Stimulated activated CD8-positive, alpha-beta memory T cell treated with anti-CD3 and anti-CD28 coated beads, Interleukin-2, amount 100 ng/mL, for 48 hours (primary cell): ENCODE measurements at regions not wholly inside any gene's neighbourhood (a gene's known extent, or its start where the extent isn't known, plus 50 kb on each side); places are given as distances from the start of the nearest gene placed in this dataset.

ENCODE experiments used
- DNase-seq, 2 donors: peaks; one replicate each; pipeline ENCODE4 v3.0.0-alpha.2; 2020; ENCODE audit warnings: low read depth in 2 of 2

GRCh38 chr12:65517656-65518210, 239.2 kb downstream of the MSRB3 start:
- DNase-seq = no peak

GRCh38 chr12:65518771-65519170, 240.3 kb downstream of the MSRB3 start:
- no peak for DNase-seq

- no peak for DNase-seq
Measured at GRCh38 chr12:65520658-65521057, 242.2 kb downstream of the MSRB3 start.

GRCh38 chr12:65522956-65523860, 244.7 kb downstream of the MSRB3 start:
- DNase-seq = no peak

GRCh38 chr12:65524666-65525065, 246.2 kb downstream of the MSRB3 start:
- no peak for DNase-seq

- DNase-seq = no peak
Measured at GRCh38 chr12:65525491-65526141, 247.1 kb downstream of the MSRB3 start.

GRCh38 chr12:65526311-65526710, 247.8 kb downstream of the MSRB3 start:
- no peak for DNase-seq

- no peak for DNase-seq
Measured at GRCh38 chr12:65528127-65528526, 249.6 kb downstream of the MSRB3 start.

- no peak for DNase-seq
Measured at GRCh38 chr12:65529106-65529505, 250.6 kb downstream of the MSRB3 start.

- DNase-seq = no peak
Measured at GRCh38 chr12:65529771-65530435, 251.4 kb downstream of the MSRB3 start.

- no peak for DNase-seq
Measured at GRCh38 chr12:65532162-65532561, 253.7 kb downstream of the MSRB3 start.

- no peak for DNase-seq
Measured at GRCh38 chr12:65532764-65533163, 254.3 kb downstream of the MSRB3 start.

- DNase-seq = no peak
Measured at GRCh38 chr12:65533177-65533883, 254.8 kb downstream of the MSRB3 start.

GRCh38 chr12:65534238-65534841, 255.9 kb downstream of the MSRB3 start:
- no peak for DNase-seq

- no peak for DNase-seq
Measured at GRCh38 chr12:65535946-65536345, 257.5 kb downstream of the MSRB3 start.

GRCh38 chr12:65536351-65536750, 257.9 kb downstream of the MSRB3 start:
- DNase-seq = no peak

GRCh38 chr12:65536876-65537681, 258.6 kb downstream of the MSRB3 start:
- no peak for DNase-seq

- no peak for DNase-seq
Measured at GRCh38 chr12:65537978-65538377, 259.5 kb downstream of the MSRB3 start.

- no peak for DNase-seq
Measured at GRCh38 chr12:65539023-65539422, 260.5 kb downstream of the MSRB3 start.

GRCh38 chr12:65540140-65540539, 261.7 kb downstream of the MSRB3 start:
- DNase-seq = no peak
